ENCODE measurements at regions not wholly inside any gene's neighbourhood (a gene's known extent, or its start where the extent isn't known, plus 50 kb on each side); places are given as distances from the start of the nearest gene placed in this dataset.

DNA sequence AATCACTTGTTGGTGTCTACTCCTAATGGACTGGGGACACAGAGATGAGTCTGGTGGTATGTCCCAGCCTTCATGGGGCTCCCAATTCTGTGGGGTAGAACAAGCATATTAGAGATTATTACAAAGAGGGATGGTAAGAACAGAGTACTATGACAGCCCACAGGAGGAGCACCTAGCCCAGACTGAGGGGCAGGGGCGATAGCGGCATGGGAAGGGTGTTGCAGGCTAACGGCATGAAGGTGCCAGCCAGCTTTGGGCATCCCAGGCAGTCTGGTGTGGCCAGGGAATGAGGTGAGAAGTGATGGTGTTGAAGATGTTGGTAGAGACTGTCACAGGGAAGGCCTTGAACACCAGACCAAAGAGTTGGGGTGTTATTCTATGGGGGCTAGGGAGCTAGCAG lies 280.0 kb downstream of the RPS24 start:
- Histone ChIP-seq H3K27ac (no peak overlapping the region), H3K4me3 (no peak overlapping the region), H3K36me3 (ENCODE audit: low read depth, missing control alignments) (no peaks in the 10 kb centered on the region), H3K9me3 (no peaks in the 10 kb centered on the region), H3K4me1 (no peaks in the 10 kb centered on the region), H3K27me3 (no peaks in the 10 kb centered on the region)
- no peak for TF ChIP-seq POLR2A (IDR thresholded peaks at IDR 0.05)
- TF ChIP-seq, protein P1, sequence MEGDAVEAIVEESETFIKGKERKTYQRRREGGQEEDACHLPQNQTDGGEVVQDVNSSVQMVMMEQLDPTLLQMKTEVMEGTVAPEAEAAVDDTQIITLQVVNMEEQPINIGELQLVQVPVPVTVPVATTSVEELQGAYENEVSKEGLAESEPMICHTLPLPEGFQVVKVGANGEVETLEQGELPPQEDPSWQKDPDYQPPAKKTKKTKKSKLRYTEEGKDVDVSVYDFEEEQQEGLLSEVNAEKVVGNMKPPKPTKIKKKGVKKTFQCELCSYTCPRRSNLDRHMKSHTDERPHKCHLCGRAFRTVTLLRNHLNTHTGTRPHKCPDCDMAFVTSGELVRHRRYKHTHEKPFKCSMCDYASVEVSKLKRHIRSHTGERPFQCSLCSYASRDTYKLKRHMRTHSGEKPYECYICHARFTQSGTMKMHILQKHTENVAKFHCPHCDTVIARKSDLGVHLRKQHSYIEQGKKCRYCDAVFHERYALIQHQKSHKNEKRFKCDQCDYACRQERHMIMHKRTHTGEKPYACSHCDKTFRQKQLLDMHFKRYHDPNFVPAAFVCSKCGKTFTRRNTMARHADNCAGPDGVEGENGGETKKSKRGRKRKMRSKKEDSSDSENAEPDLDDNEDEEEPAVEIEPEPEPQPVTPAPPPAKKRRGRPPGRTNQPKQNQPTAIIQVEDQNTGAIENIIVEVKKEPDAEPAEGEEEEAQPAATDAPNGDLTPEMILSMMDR (IDR thresholded peaks at IDR 0.05) = no peak
- intact Hi-C loops (cut with DNase I; ENCODE audit: low total_unique reads) = no loop called here
- DNase-seq = no peak
- 97 to 98% methylated on average over 3 of the region's 3 CpGs for whole genome bisulfite sequencing, 2 donors

DNA sequence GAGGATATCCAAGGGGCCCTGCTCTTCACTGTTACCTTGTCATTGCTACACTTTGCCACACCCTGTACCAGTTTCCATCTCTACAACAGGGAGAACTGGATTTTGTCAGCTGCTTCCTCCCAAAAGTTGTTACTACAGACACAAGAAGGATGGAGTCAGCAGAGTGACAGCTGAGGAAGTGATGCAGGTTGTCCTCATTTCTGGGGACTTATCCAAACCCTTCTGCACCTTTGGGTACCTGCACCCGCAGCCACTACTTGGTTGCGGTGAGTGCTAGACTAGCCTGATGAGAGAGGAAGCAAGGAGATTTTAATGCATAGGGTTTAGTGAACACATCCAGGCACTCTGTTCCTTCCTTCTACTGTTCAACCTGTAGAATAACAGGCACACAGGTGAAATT lies 281.0 kb downstream of the RPS24 start:
- no peak overlapping the region for H3K4me3 ChIP-seq
- H3K9me3 ChIP-seq = no peaks in the 10 kb centered on the region
- no peaks in the 10 kb centered on the region for H3K36me3 ChIP-seq (ENCODE audit: low read depth, missing control alignments)
- WGBS, 2 donors = 86 to 90% methylated on average over 2 of the region's 2 CpGs
- H3K27ac ChIP-seq = no peak overlapping the region
- no peaks in the 10 kb centered on the region for H3K4me1 ChIP-seq
- TF ChIP-seq, protein P1 (IDR thresholded peaks at IDR 0.05) = no peak
- no peak for TF ChIP-seq POLR2A (IDR thresholded peaks at IDR 0.05)
- intact Hi-C loops (cut with DNase I; ENCODE audit: low total_unique reads) = no loop called here
- H3K27me3 ChIP-seq = no peaks in the 10 kb centered on the region
- DNase-seq = no peak

DNA sequence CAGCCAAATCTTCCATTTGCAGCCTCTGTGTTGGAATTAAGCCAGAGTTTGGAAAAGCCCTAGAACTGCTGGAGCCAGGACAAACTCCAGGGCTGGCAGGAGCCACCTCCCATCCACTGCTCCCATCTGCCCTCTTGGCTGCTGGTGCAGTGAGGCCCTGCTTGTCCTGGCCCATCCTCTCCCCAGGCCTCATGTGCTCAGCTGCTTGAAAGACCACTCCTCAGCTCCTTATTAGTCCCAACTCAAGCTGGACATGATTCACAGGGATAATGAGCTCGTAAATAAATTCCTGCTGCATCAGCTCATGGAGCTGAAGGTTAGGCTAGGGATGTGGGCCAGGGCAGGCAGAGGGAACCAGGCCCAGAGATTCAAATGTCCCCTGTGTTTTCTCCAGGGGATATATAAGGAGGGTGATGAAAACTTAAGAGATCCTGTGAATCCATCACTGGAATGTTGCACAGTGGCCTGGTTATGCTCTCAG lies 282.8 kb downstream of the RPS24 start:
- no peaks in the 10 kb centered on the region for H3K4me1 ChIP-seq
- intact Hi-C loops (cut with DNase I; ENCODE audit: low total_unique reads) = no loop called here

GRCh38 chr10:78318305-78318704 lies 284.6 kb downstream of the RPS24 start:
- H3K4me3 ChIP-seq = no peak overlapping the region
- no peak for DNase-seq
- no peak for TF ChIP-seq POLR2A (IDR thresholded peaks at IDR 0.05)
- TF ChIP-seq, protein P1 (IDR thresholded peaks at IDR 0.05) = no peak
- H3K36me3 ChIP-seq (ENCODE audit: low read depth, missing control alignments) = no peaks in the 10 kb centered on the region
- no peaks in the 10 kb centered on the region for H3K27me3 ChIP-seq
- no peaks in the 10 kb centered on the region for H3K9me3 ChIP-seq
- intact Hi-C loops (cut with DNase I; ENCODE audit: low total_unique reads) = no loop called here
- no peaks in the 10 kb centered on the region for H3K4me1 ChIP-seq
- H3K27ac ChIP-seq = no peak overlapping the region
- WGBS, 2 donors = 87 to 95% methylated on average over 1 of the region's 1 CpG

More for the DNA sequence above, 282.8 kb downstream of the RPS24 start:
- 63 to 67% methylated on average over 1 of the region's 1 CpG for WGBS, 2 donors
- Histone ChIP-seq H3K4me3 (no peak overlapping the region), H3K36me3 (ENCODE audit: low read depth, missing control alignments) (no peaks in the 10 kb centered on the region), H3K9me3 (no peaks in the 10 kb centered on the region), H3K27me3 (no peaks in the 10 kb centered on the region), H3K27ac (no peak overlapping the region)
- no peak for DNase-seq
- TF ChIP-seq, protein P1 (IDR thresholded peaks at IDR 0.05) = no peak
- TF ChIP-seq POLR2A (IDR thresholded peaks at IDR 0.05) = no peak

DNA sequence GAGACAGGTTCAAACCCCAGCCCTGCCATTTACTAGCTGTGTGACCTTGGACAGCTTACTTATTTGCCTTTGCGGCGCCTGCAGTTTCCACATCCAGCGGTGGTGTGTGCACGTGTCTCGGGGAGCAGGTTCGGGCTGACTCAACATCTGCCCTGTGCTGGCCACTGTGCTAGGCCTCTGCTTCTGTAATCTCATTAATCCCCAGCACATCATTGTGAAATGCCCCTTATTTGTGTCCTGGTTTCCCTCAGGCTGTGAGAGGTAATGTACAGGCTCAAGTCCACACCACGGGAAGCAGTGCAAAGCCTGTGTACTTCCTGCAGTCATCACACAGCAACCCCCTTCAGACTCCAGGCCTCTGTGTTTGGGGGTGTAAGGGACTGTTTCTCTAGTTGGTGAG lies 285.7 kb downstream of the RPS24 start:
- Histone ChIP-seq H3K36me3 (ENCODE audit: low read depth, missing control alignments) (no peaks in the 10 kb centered on the region), H3K9me3 (no peaks in the 10 kb centered on the region), H3K4me1 (no peaks in the 10 kb centered on the region), H3K27ac (no peak overlapping the region), H3K4me3 (no peak overlapping the region), H3K27me3 (no peaks in the 10 kb centered on the region)
- intact Hi-C loops (cut with DNase I; ENCODE audit: low total_unique reads) = no loop called here
- DNase-seq = no peak
- WGBS, 2 donors = 93 to 96% methylated on average over 7 of the region's 7 CpGs
- no peak for TF ChIP-seq POLR2A (IDR thresholded peaks at IDR 0.05)
- TF ChIP-seq, protein P1 (IDR thresholded peaks at IDR 0.05) = no peak

Data from testis (tissue), 2 donors.